ENCODE measurements at regions not wholly inside any gene's neighbourhood (a gene's known extent, or its start where the extent isn't known, plus 50 kb on each side); places are given as distances from the start of the nearest gene placed in this dataset.

GRCh38 chr19:34838248-34838647, 65.2 kb upstream of the ZNF599 start:
- no peaks in the 10 kb centered on the region for H3K27me3 ChIP-seq (ENCODE audit: control insufficient read depth, insufficient read depth, low read length)
- Mint-ChIP-seq H3K4me1 (peaks cover 20 to 33% of the 10 kb centered on the region in 2 donors), H3K4me3 (no peak overlapping the region), H3K36me3 (no peaks in the 10 kb centered on the region), H3K27me3 (ENCODE audit: low read depth in 2 of 2) (peaks cover 0 to 3% of the 10 kb centered on the region in 2 donors), H3K9me3 (no peaks in the 10 kb centered on the region), H3K27ac (no peak overlapping the region)
- peaks cover 7% of the 10 kb centered on the region for H3K4me1 ChIP-seq (ENCODE audit: control insufficient read depth, insufficient read depth, low read length)
- no peaks in the 10 kb centered on the region for H3K36me3 ChIP-seq (ENCODE audit: control insufficient read depth, insufficient read depth, low read length)
- 90% methylated on average over 4 of the region's 6 CpGs for WGBS (ENCODE audit: insufficient coverage)
- H3K9me3 ChIP-seq (ENCODE audit: control insufficient read depth, insufficient read depth, low read length), result no peaks in the 10 kb centered on the region
- DNase-seq (peak in 1 of 2 donors; percentile 41), ATAC-seq (no peak)
- intact Hi-C loops (cut with micrococcal nuclease), result no loop called here
- TF ChIP-seq, protein P1, sequence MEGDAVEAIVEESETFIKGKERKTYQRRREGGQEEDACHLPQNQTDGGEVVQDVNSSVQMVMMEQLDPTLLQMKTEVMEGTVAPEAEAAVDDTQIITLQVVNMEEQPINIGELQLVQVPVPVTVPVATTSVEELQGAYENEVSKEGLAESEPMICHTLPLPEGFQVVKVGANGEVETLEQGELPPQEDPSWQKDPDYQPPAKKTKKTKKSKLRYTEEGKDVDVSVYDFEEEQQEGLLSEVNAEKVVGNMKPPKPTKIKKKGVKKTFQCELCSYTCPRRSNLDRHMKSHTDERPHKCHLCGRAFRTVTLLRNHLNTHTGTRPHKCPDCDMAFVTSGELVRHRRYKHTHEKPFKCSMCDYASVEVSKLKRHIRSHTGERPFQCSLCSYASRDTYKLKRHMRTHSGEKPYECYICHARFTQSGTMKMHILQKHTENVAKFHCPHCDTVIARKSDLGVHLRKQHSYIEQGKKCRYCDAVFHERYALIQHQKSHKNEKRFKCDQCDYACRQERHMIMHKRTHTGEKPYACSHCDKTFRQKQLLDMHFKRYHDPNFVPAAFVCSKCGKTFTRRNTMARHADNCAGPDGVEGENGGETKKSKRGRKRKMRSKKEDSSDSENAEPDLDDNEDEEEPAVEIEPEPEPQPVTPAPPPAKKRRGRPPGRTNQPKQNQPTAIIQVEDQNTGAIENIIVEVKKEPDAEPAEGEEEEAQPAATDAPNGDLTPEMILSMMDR (IDR thresholded peaks at IDR 0.05), result no peak
- no peak overlapping the region for H3K27ac ChIP-seq (ENCODE audit: low read length)
- H3K4me3 ChIP-seq (ENCODE audit: low read length), result no peak overlapping the region

- H3K4me3 Mint-ChIP-seq, result no peak overlapping the region
- DNase-seq (no peak), ATAC-seq (no peak)
- peaks cover 10 to 27% of the 10 kb centered on the region in 2 donors for H3K4me1 Mint-ChIP-seq
- Histone ChIP-seq H3K4me3 (ENCODE audit: low read length) (no peak overlapping the region), H3K27ac (ENCODE audit: low read length) (no peak overlapping the region), H3K36me3 (ENCODE audit: control insufficient read depth, insufficient read depth, low read length) (no peaks in the 10 kb centered on the region), H3K27me3 (ENCODE audit: control insufficient read depth, insufficient read depth, low read length) (no peaks in the 10 kb centered on the region), H3K9me3 (ENCODE audit: control insufficient read depth, insufficient read depth, low read length) (no peaks in the 10 kb centered on the region), H3K4me1 (ENCODE audit: control insufficient read depth, insufficient read depth, low read length) (peaks cover 7% of the 10 kb centered on the region)
- H3K36me3 Mint-ChIP-seq, result no peaks in the 10 kb centered on the region
- TF ChIP-seq, protein P1 (IDR thresholded peaks at IDR 0.05), result no peak
- peaks cover 0 to 3% of the 10 kb centered on the region in 2 donors for H3K27me3 Mint-ChIP-seq (ENCODE audit: low read depth in 2 of 2)
- no peak overlapping the region for H3K27ac Mint-ChIP-seq
- intact Hi-C loops (cut with micrococcal nuclease), result no loop called here
- WGBS (ENCODE audit: insufficient coverage), result 14% methylated on average over 1 of the region's 1 CpG
- H3K9me3 Mint-ChIP-seq, result no peaks in the 10 kb centered on the region
These were observed 64.2 kb upstream of the ZNF599 start for GRCh38 chr19:34837262-34837661.

- no peak for ATAC-seq
- H3K27me3 ChIP-seq (ENCODE audit: control insufficient read depth, insufficient read depth, low read length), result no peaks in the 10 kb centered on the region
- no peaks in the 10 kb centered on the region for H3K36me3 ChIP-seq (ENCODE audit: control insufficient read depth, insufficient read depth, low read length)
- no peaks in the 10 kb centered on the region for H3K9me3 ChIP-seq (ENCODE audit: control insufficient read depth, insufficient read depth, low read length)
- TF ChIP-seq, protein P1 (IDR thresholded peaks at IDR 0.05), result no peak
- no peak overlapping the region for H3K27ac ChIP-seq (ENCODE audit: low read length)
- Mint-ChIP-seq H3K36me3 (no peaks in the 10 kb centered on the region), H3K9me3 (no peaks in the 10 kb centered on the region), H3K4me1 (peaks cover 16 to 33% of the 10 kb centered on the region in 2 donors), H3K27ac (no peak overlapping the region), H3K27me3 (ENCODE audit: low read depth in 2 of 2) (peaks cover 0 to 3% of the 10 kb centered on the region in 2 donors), H3K4me3 (no peak overlapping the region)
- no peak for DNase-seq
- peaks cover 7% of the 10 kb centered on the region for H3K4me1 ChIP-seq (ENCODE audit: control insufficient read depth, insufficient read depth, low read length)
- intact Hi-C loops (cut with micrococcal nuclease), result no loop called here
- 91% methylated on average over 6 of the region's 7 CpGs for WGBS (ENCODE audit: insufficient coverage)
- no peak overlapping the region for H3K4me3 ChIP-seq (ENCODE audit: low read length)
These were observed 62.8 kb upstream of the ZNF599 start for GRCh38 chr19:34835631-34836351.

All from natural killer cell (primary cell).